Islet precursor cell (in vitro differentiated cells): ENCODE measurements at regions not wholly inside any gene's neighbourhood (a gene's known extent, or its start where the extent isn't known, plus 50 kb on each side); places are given as distances from the start of the nearest gene placed in this dataset.
"Not testable (repeated sequence)": the region's sequence is repeated elsewhere in the genome, so short reads cannot be mapped to it uniquely, and the experiment has no call there.

ENCODE experiments used
- DNase-seq: peaks from one replicate; pipeline ENCODE4 v3.0.0-alpha.2; 2018

DNA sequence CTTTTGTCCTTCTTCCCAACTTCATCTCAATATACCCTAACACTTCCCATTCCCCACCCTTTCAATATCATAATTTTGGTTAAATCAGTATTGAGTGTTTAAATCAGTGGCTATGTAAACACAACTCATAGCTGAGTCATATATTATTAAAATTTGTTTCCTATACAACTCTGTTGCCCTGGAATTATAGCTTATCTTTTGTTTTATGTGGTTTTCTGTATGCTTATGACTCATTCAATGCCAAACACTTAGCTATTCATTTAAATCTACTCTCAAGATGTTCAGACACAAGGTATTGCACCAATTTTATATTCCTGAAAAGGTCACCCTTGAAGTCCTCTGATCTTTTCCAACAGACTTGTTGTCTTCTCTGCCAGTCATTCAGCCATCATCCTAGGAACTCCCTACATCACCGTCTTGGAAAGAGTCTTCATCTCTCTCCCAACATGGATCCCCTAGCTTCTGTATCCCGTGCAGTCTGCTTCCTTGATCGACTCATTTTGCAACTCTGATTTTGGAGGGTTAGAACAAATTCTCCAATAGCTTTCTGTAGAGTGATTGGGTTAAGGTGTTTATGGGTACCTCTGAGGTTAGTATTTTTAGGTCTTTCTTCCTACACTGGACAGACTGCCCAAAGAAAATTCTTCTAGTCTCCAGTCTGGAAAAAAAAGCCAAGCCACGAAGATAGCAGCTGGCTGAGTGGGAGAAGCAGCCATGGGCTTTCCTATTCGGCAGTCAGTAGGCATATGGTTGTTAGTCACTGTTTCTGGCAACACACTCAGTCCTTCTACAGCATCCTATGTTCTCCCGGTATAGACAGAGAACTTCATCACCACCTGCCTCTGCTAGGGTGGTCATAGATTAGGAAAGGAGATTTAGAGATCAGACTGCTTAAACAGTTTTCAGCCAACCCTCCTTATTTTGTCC is 102.1 kb downstream of the CRPPA start:
- no peak for DNase-seq

DNA sequence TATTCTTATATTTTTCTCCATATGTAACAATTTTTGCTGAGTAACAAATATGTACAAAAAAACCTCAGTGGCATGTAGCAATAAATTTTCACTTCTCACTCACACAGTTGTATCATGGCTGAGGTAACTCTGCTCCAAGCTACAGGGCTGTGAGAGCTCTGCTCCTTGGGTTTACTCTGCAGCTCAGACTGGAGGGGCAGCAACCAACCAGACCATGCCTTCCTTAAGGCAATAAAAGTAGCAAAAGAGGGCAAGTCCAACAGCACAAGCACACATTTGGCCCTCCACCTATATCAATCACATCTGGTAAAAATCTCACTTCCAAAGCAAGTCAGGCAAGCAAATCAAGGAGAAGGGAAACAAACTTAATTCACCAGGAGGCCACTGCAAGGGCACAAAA is 102.9 kb downstream of the CRPPA start:
- no peak for DNase-seq

DNA sequence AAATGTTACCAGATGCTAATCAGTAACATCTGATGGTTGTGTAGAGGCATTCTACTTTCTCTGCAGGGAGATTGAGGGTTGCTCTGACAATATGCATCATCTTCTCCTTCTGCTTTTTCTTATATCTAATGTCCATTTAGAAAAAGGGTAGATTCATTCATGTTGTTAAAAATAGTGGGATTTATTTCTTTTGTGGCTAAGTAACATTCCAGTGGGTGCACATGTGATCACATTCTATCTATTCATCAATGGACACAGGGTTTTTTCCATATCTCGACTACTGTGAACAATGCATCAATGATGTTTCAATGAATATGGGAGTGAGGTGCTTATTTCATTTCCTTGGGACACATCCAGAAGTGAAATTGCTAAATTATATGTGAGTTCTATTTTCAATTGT is 103.9 kb downstream of the CRPPA start:
- DNase-seq, result no peak

DNA sequence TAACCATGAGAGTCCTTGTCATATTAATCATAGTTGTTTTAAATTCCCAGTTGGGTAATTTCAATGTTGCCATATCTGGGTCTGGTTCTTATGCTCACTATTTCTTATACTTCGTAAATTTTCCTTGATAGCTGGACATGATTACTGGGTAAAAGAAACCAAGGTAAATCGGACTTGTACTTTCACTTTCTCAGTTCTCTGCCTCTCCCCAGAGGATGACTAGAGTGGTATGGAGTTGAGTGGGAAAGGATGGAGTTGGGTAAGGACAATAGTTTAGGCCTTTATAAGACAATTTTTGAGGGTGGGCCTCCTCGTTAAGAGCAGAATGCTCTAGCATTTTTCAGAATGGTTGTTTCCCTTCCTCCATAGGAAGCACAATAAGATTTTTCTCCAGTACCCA is 106.1 kb downstream of the CRPPA start:
- no peak for DNase-seq

DNA sequence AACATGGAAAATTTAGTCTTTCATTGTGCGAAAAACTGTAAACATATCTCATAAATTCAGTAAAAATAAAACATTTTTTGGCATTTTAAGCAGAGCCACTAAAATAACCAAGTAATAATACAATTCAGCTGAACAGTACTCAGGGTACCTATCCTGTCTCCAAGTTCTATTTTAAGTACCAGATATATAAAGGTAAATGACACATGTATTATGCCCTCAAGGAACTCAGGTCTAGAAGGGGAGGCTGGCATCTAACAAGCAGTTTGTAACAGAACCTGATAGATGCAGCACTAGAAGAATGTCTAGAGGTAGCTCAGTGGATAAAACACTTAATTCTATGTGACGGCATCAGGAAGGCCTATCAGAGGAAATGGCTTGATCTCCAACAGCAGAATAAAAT is 112.2 kb downstream of the CRPPA start:
- no peak for DNase-seq

DNA sequence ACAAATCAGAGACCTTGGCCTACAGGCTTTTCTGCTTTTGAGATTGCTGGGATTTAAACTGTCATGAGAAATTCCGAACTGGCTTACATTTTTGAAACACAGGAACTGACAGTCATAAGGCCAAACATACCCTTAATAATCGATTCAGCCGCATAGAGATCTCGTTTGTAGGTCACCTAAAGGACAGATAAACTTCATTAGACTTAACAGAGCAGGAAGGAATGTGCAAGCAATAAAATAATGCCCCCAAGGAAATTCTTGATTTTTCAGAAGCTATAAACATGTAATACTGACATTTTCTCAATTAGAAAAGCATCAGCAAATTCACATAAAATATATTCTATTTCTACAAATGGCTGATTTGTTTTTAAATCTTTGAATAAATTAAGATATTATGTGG is 120.0 kb downstream of the CRPPA start:
- DNase-seq, result no peak

DNA sequence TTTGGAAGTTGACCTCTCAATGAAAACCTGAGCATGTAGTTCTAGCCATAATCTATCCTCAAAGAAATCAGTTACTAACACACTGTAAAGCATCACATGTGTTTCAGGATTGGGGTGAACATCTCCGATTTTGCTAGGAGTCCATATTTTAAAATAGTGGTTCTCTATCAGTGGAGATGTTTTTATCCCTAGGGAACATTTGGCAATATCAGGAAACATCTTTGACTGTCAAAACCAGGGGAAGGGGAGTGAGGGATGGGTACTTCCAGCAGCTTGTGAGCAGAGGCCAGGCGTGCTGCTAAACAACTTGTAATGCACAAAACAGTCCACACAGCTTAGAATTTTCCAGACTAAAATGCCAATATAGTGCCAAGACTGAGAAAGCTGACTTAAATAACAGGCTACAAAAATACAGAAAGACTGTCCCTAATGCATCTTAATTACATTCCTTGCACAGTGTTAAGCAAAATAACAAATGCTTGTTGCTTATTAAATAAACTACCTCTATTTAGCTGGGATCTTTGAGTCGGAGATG is 120.9 kb downstream of the CRPPA start:
- DNase-seq, result no peak

DNA sequence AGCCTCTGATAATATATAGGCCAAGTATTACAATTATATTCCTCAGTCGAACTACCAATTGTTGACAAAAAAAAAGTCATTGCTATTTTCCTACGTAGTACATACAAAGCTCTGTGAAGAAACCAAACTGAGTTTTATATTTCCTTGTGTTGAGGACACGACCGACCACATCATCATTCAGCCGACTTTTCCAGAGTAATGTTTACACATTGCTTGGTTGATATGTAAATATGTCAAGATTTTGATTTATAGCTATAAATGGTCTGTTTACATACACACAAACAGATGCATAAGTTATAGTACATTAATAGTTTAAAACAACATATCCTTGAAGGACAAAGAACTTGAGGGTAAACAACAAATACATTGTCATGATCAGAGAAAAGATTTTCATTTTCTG is 121.5 kb downstream of the CRPPA start:
- DNase-seq, result no peak

DNA sequence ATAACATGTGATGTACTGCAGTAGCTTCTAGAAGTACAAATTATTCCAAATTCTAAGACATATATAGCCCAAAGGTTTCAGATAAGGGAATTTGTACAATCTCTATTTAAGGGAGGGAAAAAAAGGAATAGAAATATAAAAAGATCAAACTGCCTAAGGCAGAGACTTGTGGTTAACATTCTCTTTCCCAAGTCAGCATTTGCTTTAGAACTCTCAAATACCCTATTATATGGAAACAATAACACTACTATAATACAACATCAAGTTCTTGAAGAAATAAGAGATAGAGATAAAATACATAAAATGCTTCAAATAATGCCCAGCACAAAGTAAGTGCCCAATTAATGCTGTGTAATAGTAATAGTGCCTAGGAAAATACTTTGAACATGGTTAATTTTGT is 123.1 kb downstream of the CRPPA start:
- DNase-seq, result no peak

DNA sequence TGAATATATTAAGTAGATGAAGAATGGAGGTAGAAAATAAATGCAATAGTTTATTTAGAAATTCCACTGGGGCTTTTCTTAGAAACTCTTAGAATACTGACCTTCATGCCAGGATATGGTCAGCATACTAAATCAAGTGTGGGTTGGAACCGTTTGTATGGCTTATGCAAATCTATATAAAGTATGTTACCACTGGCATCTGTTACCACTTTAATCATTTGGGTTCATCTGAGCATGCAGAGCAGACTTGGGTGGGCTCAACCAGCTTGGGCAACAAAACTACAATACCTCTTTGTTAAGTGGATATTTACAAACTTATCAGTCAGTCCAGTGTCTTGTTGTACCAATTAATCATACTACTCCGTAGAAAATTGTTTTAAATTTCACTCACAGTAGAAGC is 125.8 kb downstream of the CRPPA start:
- DNase-seq, result no peak

DNA sequence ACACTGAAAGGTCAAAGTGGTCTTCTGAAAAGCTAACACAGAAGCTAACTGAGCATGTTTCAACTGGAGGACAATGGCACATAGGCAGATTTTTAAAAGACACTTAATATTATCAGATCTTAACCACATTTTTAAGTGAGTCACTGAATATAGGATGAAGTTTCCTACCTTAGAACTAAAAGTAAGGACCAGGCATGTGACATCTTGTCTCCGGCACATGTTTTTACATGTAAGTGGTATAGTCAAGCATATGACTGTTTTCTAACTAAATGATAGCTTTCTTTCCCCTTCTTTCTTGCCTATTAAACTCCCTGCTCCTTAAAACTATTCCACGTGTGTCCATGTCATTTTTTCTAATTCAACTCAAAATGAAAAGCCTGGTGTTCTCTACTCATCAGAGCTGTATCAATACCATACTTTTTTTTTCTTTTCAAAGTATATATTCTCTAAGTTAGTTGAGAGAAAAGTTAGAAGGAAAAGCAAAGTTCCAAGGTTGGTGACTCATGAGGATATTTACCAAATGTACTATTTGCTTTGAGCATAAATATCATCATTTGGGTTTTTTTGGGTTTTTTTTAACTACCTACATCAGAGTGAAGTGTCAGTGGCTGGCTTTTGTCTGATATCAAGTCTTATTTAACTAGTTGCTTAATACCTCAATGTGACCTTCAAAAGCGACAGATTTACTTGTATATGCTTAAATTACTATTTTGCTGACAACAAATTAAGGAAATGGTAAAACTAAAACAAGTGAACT is 127.5 kb downstream of the CRPPA start:
- no peak for DNase-seq

DNA sequence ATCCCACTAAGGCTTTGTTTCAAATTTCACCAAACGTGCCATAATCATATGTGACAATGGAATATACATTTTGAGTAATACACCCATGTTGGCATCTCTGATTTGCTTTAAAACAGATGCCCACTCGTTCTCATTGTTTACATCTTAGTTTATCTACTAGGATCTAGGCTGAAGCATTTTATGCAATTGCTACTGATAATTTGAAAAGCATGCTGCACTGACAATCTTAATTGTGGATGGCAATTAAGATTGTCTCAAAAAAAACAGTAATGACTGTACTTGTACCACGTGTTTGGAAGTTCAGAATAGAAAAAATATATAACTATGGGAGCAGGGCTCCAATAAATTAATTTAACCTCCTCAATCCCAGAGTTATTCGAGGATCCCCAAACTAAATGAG is 136.8 kb downstream of the CRPPA start:
- no peak for DNase-seq

DNA sequence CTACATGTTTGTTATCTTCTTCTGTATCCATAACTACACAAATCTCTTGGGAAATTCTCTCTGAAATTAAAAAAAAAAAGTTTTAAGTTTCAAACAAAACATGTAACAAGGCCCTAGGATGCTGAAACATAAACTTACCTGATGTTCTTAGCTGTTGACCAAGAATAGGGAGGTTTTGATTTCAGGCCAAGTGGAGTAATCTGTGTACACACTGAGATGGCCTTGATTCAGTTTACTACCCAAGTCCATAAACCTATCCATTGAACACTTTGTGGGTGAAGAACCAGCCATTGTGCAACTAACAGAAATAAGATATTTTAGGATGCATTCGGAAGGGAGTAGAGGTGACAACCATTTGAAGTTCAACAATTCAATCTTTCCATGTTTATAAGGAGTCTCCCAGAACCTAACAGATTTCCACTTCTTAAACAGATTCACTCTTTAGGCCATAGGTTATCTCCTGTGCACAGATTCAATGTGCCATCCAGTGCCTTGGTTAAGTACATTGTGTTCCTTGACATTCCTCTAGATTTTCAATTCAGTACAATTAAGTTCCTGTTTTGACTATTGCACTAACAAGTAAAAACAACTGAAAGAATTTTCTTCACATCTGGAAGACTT is 143.1 kb downstream of the CRPPA start:
- DNase-seq, result no peak

DNA sequence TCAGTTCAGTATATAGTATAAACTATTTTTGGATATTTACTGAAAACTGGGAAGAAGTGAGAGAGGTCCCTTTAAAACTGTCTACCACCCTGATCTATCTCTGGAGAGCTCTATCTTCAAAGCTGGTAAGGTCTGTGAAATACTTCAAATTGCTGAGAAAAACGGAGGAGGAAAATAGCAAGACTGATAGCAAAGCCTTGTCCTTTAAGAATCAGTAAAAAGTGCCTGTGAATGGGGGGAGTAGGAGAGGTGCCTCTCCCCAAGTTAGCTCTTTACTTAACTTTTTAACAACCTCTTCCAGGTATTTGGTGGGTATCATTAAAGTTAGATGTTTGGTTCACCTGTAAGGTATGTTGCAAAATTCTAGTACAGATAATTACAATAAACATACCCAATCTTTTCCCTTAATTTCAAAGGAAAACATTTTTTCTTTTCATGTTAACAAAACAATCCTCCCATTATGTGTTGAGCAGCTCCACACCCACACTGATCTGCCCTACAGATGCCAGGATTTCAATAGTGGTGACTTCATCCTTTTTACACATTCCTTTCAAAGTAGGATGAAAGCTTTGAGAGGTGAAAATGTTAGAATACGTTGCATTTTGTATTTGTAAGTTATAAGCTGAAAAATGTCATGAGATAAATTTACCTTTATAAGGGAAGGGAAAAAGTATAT is 149.2 kb downstream of the CRPPA start:
- no peak for DNase-seq

DNA sequence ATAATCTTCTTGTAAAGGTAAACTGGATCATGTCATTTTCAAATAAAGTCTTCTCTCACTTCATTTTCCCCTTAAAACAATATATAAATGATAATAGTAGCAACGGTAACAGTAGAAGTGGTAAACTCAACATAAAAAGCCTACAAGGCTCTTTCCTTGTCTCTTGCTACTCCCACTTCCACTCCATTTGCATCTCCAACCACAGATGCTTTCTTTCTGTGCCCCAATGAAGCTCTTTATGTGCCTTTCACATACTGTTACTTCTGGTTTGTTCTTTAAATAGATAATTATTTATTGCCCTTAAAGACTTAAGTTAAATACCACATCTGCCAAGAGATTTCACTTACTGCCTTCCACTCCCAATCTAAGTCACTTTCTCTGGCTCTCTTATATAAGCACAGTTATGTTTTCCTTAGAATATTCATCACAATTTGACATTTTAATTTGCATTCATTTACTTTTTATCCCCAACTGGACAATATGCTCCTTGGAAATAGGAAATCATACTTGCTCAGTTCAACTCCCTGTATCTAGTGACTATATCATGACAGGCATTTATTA is 149.9 kb downstream of the CRPPA start:
- no peak for DNase-seq

DNA sequence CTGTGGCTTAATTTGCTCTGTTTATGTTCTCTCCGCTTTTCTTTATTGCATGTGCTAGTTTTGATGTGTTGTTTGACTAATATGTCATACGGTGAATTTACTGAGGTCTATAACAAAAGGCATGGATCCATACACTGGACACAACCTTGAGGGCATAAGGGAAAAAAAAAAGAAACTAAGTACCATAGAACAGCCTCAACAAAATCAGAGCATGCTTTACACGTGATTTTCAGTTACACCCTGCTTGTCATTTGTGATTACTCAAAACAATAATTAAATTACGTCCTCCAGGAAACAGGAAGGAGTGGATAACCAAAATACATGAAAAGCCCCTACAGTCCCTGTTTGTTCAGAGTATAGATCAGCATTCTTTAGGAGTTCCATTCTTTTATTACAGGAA is 150.5 kb downstream of the CRPPA start:
- no peak for DNase-seq

DNA sequence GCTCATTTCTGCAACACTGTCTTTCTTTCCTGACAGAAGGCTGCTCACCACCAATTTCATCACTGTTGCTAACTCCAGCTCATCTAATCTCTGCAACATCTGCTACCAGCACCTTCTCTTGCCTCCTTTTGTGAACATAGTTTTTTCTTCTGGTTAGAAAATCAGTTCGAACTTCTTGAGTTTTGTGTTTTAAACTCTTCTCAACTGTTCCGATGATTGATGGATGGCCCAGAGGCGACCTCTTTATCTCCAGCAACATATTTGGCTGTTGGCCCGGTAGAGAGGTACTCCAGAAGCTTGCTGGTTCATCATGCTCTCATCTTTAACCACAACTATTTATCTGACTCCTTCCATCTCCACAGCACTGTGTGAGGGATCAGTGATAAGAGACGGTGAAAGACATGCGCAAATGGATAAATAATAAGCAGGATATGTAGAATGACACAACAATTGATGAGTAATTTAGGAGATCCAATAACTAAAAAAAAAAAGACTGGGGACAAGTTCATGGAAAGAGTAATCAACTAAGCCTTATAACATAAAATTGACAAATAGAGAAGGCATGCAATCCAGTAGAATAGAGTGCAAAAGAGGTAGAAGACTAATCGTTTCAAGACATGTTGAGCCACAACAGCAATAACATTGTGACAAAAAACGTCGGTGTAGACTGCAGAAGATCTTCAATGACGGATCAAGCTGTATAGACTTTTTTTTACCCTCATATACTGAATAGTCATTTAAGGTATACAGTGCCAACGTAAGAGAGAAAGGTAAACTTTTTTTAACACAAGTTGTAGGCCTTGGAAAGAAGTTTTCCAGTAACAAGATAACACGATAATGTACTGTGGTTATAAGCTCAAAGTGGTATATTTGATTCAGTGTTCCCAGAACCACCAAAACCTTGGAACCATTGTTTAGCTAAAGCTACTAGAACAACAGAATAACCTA is 152.2 kb downstream of the CRPPA start:
- no peak for DNase-seq

DNA sequence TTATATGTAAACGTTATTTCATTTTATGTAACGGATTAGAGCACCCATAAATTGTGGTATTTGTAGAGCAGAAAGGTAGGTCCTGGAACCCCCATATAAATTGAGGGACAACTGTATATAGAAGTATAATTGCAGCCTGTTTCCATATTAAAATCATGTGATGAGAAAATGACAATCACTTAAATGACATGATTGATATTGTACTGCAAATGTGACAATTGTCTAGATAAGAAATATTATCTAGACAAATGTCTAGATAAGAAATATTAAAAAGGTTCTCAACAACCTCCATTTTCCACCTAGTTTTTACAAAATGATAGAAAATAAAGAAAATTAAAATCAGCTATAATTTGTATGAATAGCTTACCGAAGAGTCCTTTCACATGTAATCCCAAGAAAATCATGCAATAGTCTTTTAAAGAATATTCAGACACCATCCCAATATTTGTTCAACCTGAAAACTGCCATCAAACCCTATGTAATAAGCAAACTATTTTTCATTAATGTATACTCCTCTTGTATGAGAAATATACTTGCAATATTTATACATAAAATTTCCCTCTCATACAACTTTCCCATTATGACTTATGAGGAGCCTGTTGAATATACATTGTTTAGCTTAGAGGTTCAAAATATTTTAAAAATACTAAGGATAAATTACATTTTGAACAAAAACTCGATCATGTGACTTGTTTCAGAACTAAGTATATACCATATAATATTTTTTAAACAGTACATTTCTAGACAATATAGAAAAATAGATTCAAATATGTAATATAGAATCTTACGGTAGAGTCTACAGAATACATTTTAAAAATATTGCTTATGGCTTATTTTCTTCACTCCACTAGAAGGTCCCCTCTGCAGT is 153.2 kb downstream of the CRPPA start:
- no peak for DNase-seq

DNA sequence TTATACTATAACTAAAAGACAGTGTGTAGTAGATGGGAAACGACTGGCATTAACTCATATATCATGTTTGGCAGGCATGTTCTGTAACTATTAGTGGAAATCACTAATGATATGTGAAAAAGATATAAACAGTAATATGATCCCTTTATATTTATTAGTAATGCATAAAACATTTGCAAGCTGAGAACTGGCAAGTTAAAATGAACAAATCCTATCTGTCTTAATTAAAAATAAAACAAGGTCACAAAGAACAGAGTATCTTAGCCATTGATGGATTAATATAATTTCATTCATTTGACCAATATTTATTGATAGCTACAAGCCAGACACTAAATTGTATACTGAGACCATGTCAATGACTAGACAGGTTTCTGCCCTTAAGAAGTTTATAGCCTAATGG is 154.5 kb downstream of the CRPPA start:
- DNase-seq, result no peak

DNA sequence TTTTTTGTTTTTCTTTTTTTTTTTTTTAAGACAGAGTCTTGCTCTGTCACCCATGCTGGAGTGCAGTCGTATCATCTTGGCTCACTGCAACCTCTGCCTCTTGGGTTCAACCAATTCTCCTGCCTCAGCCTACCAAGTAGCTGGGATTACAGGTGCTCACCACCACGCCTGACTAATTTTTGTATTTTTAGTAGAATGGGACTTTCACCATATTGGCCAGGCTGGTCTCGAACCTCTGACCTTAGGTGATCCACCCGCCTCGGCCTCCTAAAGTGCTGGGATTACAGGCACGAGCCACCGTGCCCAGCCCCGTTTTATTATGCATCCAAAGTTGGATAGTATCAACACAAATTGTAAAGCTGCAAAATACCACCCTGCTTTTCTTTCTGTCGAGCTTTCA is 154.9 kb downstream of the CRPPA start:
- DNase-seq, result not testable (repeated sequence)
